Activated naive CD8-positive, alpha-beta T cell treated with anti-CD3 and anti-CD28 coated beads, Interleukin-2, amount 10 ng/mL, durations not matched to agents 7 days and 5 days (primary cell): ENCODE measurements at regions not wholly inside any gene's neighbourhood (a gene's known extent, or its start where the extent isn't known, plus 50 kb on each side); places are given as distances from the start of the nearest gene placed in this dataset.

Experiments used
- ATAC-seq: fragments of 150-1000 bp; cut with Tn5 transposase; one replicate; pipeline ENCODE4 v1.10.0; 2021; ENCODE audit warnings: low read depth, moderate library complexity
- POLR2A ChIA-PET: fragments of 350-600 bp; sonication (Branson Sonifier 250); formaldehyde crosslinking; loops from one replicate; lab custom pipeline; 2021; ENCODE audit warnings: antibody characterized with exemption; lab: Charles Lee
- DNase-seq: peaks from one replicate; pipeline ENCODE4 v3.0.0; 2021
- H3K27ac Mint-ChIP-seq: one replicate; pipeline ENCODE4 v1.8.0; 2022; ENCODE audit warnings: mild to moderate bottlenecking, mixed read lengths
- H3K27me3 Mint-ChIP-seq: one replicate; pipeline ENCODE4 v1.8.0; 2022; ENCODE audit warnings: mild to moderate bottlenecking, moderate library complexity, mixed read lengths
- H3K36me3 Mint-ChIP-seq: one replicate; pipeline ENCODE4 v1.8.0; 2021; ENCODE audit warnings: mild to moderate bottlenecking, mixed read lengths
- H3K4me1 Mint-ChIP-seq: one replicate; pipeline ENCODE4 v1.8.0; 2021; ENCODE audit warnings: mixed read lengths
- H3K4me3 Mint-ChIP-seq: one replicate; pipeline ENCODE4 v1.8.0; 2022; ENCODE audit warnings: mild to moderate bottlenecking, moderate library complexity, mixed read lengths
- H3K9me3 Mint-ChIP-seq: one replicate; pipeline ENCODE4 v1.8.0; 2021; ENCODE audit warnings: mixed read lengths

- Mint-ChIP-seq H3K36me3 (no peaks in the 10 kb centered on the region), H3K4me1 (peaks cover 7% of the 10 kb centered on the region), H3K4me3 (no peak overlapping the region), H3K27me3 (no peaks in the 10 kb centered on the region), H3K27ac (no peak overlapping the region), H3K9me3 (peaks cover 4% of the 10 kb centered on the region)
- POLR2A ChIA-PET: no interaction called here
- DNase-seq: no peak
- no peak for ATAC-seq
Measured at GRCh38 chr18:44518666-44519065, 162.0 kb upstream of the SETBP1 start.

- DNase-seq (no peak), ATAC-seq (no peak)
- Mint-ChIP-seq H3K4me3 (no peak overlapping the region), H3K36me3 (no peaks in the 10 kb centered on the region), H3K27me3 (no peaks in the 10 kb centered on the region), H3K27ac (no peak overlapping the region), H3K4me1 (peaks cover 1% of the 10 kb centered on the region), H3K9me3 (peaks cover 4% of the 10 kb centered on the region)
- POLR2A ChIA-PET: no interaction called here
Measured at GRCh38 chr18:44520981-44521667, 159.6 kb upstream of the SETBP1 start.

- Mint-ChIP-seq H3K36me3 (no peaks in the 10 kb centered on the region), H3K27me3 (no peaks in the 10 kb centered on the region), H3K9me3 (peaks cover 4% of the 10 kb centered on the region), H3K4me1 (peaks cover 3% of the 10 kb centered on the region), H3K27ac (no peak overlapping the region), H3K4me3 (no peak overlapping the region)
- POLR2A ChIA-PET: no interaction called here
- DNase-seq (no peak), ATAC-seq (no peak)
Measured at GRCh38 chr18:44521668-44522022, 159.0 kb upstream of the SETBP1 start.

- no peaks in the 10 kb centered on the region for H3K27me3 Mint-ChIP-seq
- DNase-seq (no peak), ATAC-seq (no peak)
- peaks cover 9% of the 10 kb centered on the region for H3K4me1 Mint-ChIP-seq
- H3K4me3 Mint-ChIP-seq: no peak overlapping the region
- H3K9me3 Mint-ChIP-seq: peaks cover 2% of the 10 kb centered on the region
- no peak overlapping the region for H3K27ac Mint-ChIP-seq
- POLR2A ChIA-PET: no interaction called here
- no peaks in the 10 kb centered on the region for H3K36me3 Mint-ChIP-seq
Measured at GRCh38 chr18:44526705-44527415, 153.8 kb upstream of the SETBP1 start.

GRCh38 chr18:44533071-44533470 is 147.6 kb upstream of the SETBP1 start:
- Mint-ChIP-seq H3K4me1 (no peaks in the 10 kb centered on the region), H3K27me3 (peaks cover 3% of the 10 kb centered on the region)

GRCh38 chr18:44536046-44536445 is 144.6 kb upstream of the SETBP1 start:
- Mint-ChIP-seq H3K9me3 (no peaks in the 10 kb centered on the region), H3K36me3 (no peaks in the 10 kb centered on the region), H3K27ac (no peak overlapping the region), H3K4me3 (no peak overlapping the region), H3K4me1 (no peaks in the 10 kb centered on the region), H3K27me3 (peaks cover 7% of the 10 kb centered on the region)
- DNase-seq: no peak
- POLR2A ChIA-PET: no interaction called here
- no peak for ATAC-seq

More at GRCh38 chr18:44533071-44533470, 147.6 kb upstream of the SETBP1 start:
- H3K36me3 Mint-ChIP-seq: no peaks in the 10 kb centered on the region
- H3K9me3 Mint-ChIP-seq: no peaks in the 10 kb centered on the region
- no peak overlapping the region for H3K4me3 Mint-ChIP-seq
- no peak for ATAC-seq
- POLR2A ChIA-PET: interaction anchor here (0.7 kb wide), 1 partner anchor 349 kb away, joined by 3 read pairs; no protein-coding TSS in a partner anchor
- no peak overlapping the region for H3K27ac Mint-ChIP-seq
- no peak for DNase-seq

GRCh38 chr18:44536619-44537018 is 144.1 kb upstream of the SETBP1 start:
- Mint-ChIP-seq H3K36me3 (no peaks in the 10 kb centered on the region), H3K27me3 (peaks cover 8% of the 10 kb centered on the region), H3K4me1 (no peaks in the 10 kb centered on the region), H3K9me3 (no peaks in the 10 kb centered on the region), H3K27ac (no peak overlapping the region), H3K4me3 (no peak overlapping the region)
- ATAC-seq (no peak), DNase-seq (no peak)
- POLR2A ChIA-PET: no interaction called here

- POLR2A ChIA-PET: no interaction called here
- Mint-ChIP-seq H3K36me3 (no peaks in the 10 kb centered on the region), H3K4me3 (no peak overlapping the region), H3K9me3 (no peaks in the 10 kb centered on the region), H3K27ac (no peak overlapping the region), H3K27me3 (peaks cover 8% of the 10 kb centered on the region), H3K4me1 (no peaks in the 10 kb centered on the region)
- ATAC-seq: no peak
- DNase-seq: no peak
Measured at GRCh38 chr18:44537526-44537925, 143.2 kb upstream of the SETBP1 start.

- POLR2A ChIA-PET: no interaction called here
- Mint-ChIP-seq H3K27me3 (peaks cover 8% of the 10 kb centered on the region), H3K4me3 (no peak overlapping the region), H3K9me3 (peaks cover under 1% of the 10 kb centered on the region), H3K36me3 (no peaks in the 10 kb centered on the region), H3K4me1 (no peaks in the 10 kb centered on the region), H3K27ac (no peak overlapping the region)
- no peak for DNase-seq
- no peak for ATAC-seq
Measured at GRCh38 chr18:44539926-44540325, 140.8 kb upstream of the SETBP1 start.

GRCh38 chr18:44541159-44541558 is 139.5 kb upstream of the SETBP1 start:
- no peak for ATAC-seq
- Mint-ChIP-seq H3K9me3 (peaks cover 2% of the 10 kb centered on the region), H3K4me1 (no peaks in the 10 kb centered on the region), H3K4me3 (no peak overlapping the region), H3K27ac (no peak overlapping the region), H3K36me3 (no peaks in the 10 kb centered on the region), H3K27me3 (peaks cover 5% of the 10 kb centered on the region)
- no peak for DNase-seq
- POLR2A ChIA-PET: no interaction called here

GRCh38 chr18:44541781-44542180 is 138.9 kb upstream of the SETBP1 start:
- Mint-ChIP-seq H3K4me3 (no peak overlapping the region), H3K4me1 (no peaks in the 10 kb centered on the region), H3K27me3 (peaks cover 5% of the 10 kb centered on the region), H3K36me3 (no peaks in the 10 kb centered on the region), H3K9me3 (peaks cover 2% of the 10 kb centered on the region), H3K27ac (no peak overlapping the region)
- POLR2A ChIA-PET: interaction anchor here (0.6 kb wide), 1 partner anchor 136 kb away, joined by 4 read pairs; no protein-coding TSS in a partner anchor
- no peak for ATAC-seq
- DNase-seq: no peak

GRCh38 chr18:44543387-44543786 is 137.3 kb upstream of the SETBP1 start:
- POLR2A ChIA-PET: no interaction called here
- H3K4me3 Mint-ChIP-seq: no peak overlapping the region
- H3K4me1 Mint-ChIP-seq: peaks cover under 1% of the 10 kb centered on the region
- H3K9me3 Mint-ChIP-seq: peaks cover 2% of the 10 kb centered on the region
- ATAC-seq: no peak
- no peak overlapping the region for H3K27ac Mint-ChIP-seq
- H3K27me3 Mint-ChIP-seq: peaks cover 5% of the 10 kb centered on the region
- no peak for DNase-seq
- no peaks in the 10 kb centered on the region for H3K36me3 Mint-ChIP-seq

- Mint-ChIP-seq H3K27me3 (peaks cover 5% of the 10 kb centered on the region), H3K4me3 (no peak overlapping the region), H3K9me3 (peaks cover 2% of the 10 kb centered on the region), H3K4me1 (peaks cover 8% of the 10 kb centered on the region), H3K27ac (no peak overlapping the region), H3K36me3 (no peaks in the 10 kb centered on the region)
- ATAC-seq (peak; percentile 61), DNase-seq (no peak)
- POLR2A ChIA-PET: no interaction called here
Measured at GRCh38 chr18:44545359-44545985, 135.2 kb upstream of the SETBP1 start.

- ATAC-seq: no peak
- no peaks in the 10 kb centered on the region for H3K27me3 Mint-ChIP-seq
- H3K36me3 Mint-ChIP-seq: no peaks in the 10 kb centered on the region
- POLR2A ChIA-PET: no interaction called here
- H3K9me3 Mint-ChIP-seq: peaks cover 2% of the 10 kb centered on the region
- peaks cover 8% of the 10 kb centered on the region for H3K4me1 Mint-ChIP-seq
- H3K4me3 Mint-ChIP-seq: no peak overlapping the region
- H3K27ac Mint-ChIP-seq: no peak overlapping the region
- no peak for DNase-seq
Measured at GRCh38 chr18:44546954-44547353, 133.7 kb upstream of the SETBP1 start.
